Gastrocnemius medialis (tissue), 4 donors: ENCODE measurements at regions not wholly inside any gene's neighbourhood (a gene's known extent, or its start where the extent isn't known, plus 50 kb on each side); places are given as distances from the start of the nearest gene placed in this dataset.
A peak's percentile ranks its signal among the peaks of the same experiment; 100 is the strongest.

Source experiments
- ATAC-seq, 2 donors: fragments of 150-250 bp; one replicate each; pipeline ENCODE4 v1.9.1; 2016
- DNase-seq, 2 donors: peaks; one replicate each; pipeline ENCODE4 v3.0.0-alpha.2; 2019
- H3K27ac ChIP-seq, 4 donors: fragments of 200-600 bp; sonication (generic); 1 replicate in 1 of 4; 2 replicates in 3 of 4; pipeline ENCODE4 v1.5.1; 2016 to 2018; ENCODE audit warnings: mild to moderate bottlenecking in 2 of 4, moderate library complexity in 1 of 4
- H3K27me3 ChIP-seq, 3 donors: fragments of 200-600 bp; sonication (generic) in 2 of 3; 1 replicate in 1 of 3; 2 replicates in 2 of 3; pipeline versions ENCODE4 v1.5.1 to v1.6.0; 2016 to 2019; ENCODE audit warnings: mild to moderate bottlenecking in 1 of 3, moderate library complexity in 1 of 3
- H3K36me3 ChIP-seq, 2 donors: fragments of 200-600 bp; sonication (generic) in 1 of 2; one replicate each; pipeline ENCODE4 v1.5.1; 2017 to 2018
- H3K4me1 ChIP-seq, 2 donors: fragments of 200-600 bp; sonication (generic) in 1 of 2; one replicate each; pipeline ENCODE4 v1.5.1; 2016 to 2017; ENCODE audit warnings: mild to moderate bottlenecking in 2 of 2
- H3K4me3 ChIP-seq, 4 donors: fragments of 200-600 bp; sonication (generic) in 3 of 4; 1 replicate in 1 of 4; 2 replicates in 3 of 4; pipeline ENCODE4 v1.5.1; 2016 to 2019; ENCODE audit warnings: mild to moderate bottlenecking in 2 of 4
- H3K9me3 ChIP-seq, 3 donors: fragments of 200-600 bp; sonication (generic) in 2 of 3; 1 replicate in 1 of 3; 2 replicates in 2 of 3; pipeline ENCODE4 v1.5.1; 2016 to 2019
- CTCF ChIP-seq, 5 experiments: fragments of 450-650 bp in 3 of 5; fragments of 200-600 bp in 2 of 5; sonication (generic) in 2 of 5; IDR thresholded peaks in 4 of 5; conservative IDR thresholded peaks in 1 of 5; 1 replicate in 4 of 5; 2 replicates in 1 of 5; pipeline ENCODE4 v1.5.1; 2016 to 2019; ENCODE audit warnings: antibody characterized with exemption in 5 of 5, mild to moderate bottlenecking in 3 of 5, moderate library complexity in 3 of 5
- POLR2A ChIP-seq, 2 donors: fragments of 450-650 bp; IDR thresholded peaks; one replicate each; pipeline ENCODE4 v1.6.1; 2017; ENCODE audit warnings: antibody characterized with exemption in 2 of 2, mild to moderate bottlenecking in 2 of 2, moderate library complexity in 2 of 2
- in situ Hi-C, 4 donors: fragments of 200-750 bp; cut with MboI; loops; one replicate each; pipeline versions ENCODE4 v1.15.0 to v1.8.0; 2017; ENCODE audit warnings: low sequenced_read_pairs in 4 of 4
- intact Hi-C: fragments of 100-400 bp; cut with DNase I; formaldehyde crosslinking; loops from one replicate; pipeline ENCODE4 v1.15.1; 2023; ENCODE audit warnings: low total_unique reads

GRCh38 chr9:94165592-94166235 lies 81.5 kb downstream of the PTPDC1 start:
- in situ Hi-C loops = no loop called here
- H3K27me3 ChIP-seq = no peaks in the 10 kb centered on the region
- intact Hi-C loops = loop anchor here (2.0 to 10.0 kb wide), 4 partner anchors 25 to 1071 kb away; partner anchors contain the start of genes CARD19, FAM120A and FAM120AOS
- TF ChIP-seq CTCF (IDR thresholded peaks at IDR 0.05 in 4 of 5, conservative IDR thresholded peaks at IDR 0.05 in 1 of 5) = no peak
- no peak for TF ChIP-seq POLR2A (IDR thresholded peaks at IDR 0.05)
- no peaks in the 10 kb centered on the region for H3K36me3 ChIP-seq
- peaks cover 31 to 38% of the 10 kb centered on the region in 2 donors for H3K4me1 ChIP-seq
- H3K27ac ChIP-seq = peak overlapping the region; percentile 95 to 100 (median 99)
- DNase-seq (peak; percentile 98 to 99), ATAC-seq (peak; percentile 84 to 86)
- H3K4me3 ChIP-seq = peak overlapping the region; percentile 43 to 93 (median 68)
- no peaks in the 10 kb centered on the region for H3K9me3 ChIP-seq

- Histone ChIP-seq H3K27ac (peak overlapping the region; percentile 95 to 100 (median 99)), H3K36me3 (no peaks in the 10 kb centered on the region), H3K4me3 (peak overlapping the region; percentile 63 to 93 (median 73)), H3K9me3 (no peaks in the 10 kb centered on the region), H3K4me1 (peaks cover 38 to 45% of the 10 kb centered on the region in 2 donors), H3K27me3 (no peaks in the 10 kb centered on the region)
- DNase-seq = peak; percentile 98 to 99
- in situ Hi-C loops = no loop called here
- intact Hi-C loops = loop anchor here (5.0 to 10.0 kb wide), 3 partner anchors 208 to 1072 kb away; partner anchors contain the start of genes CARD19, FAM120A and FAM120AOS
- ATAC-seq = peak; percentile 79 to 85
- TF ChIP-seq CTCF (IDR thresholded peaks at IDR 0.05 in 4 of 5, conservative IDR thresholded peaks at IDR 0.05 in 1 of 5) (peak in 4 of 5 experiments; percentile 32 to 47 (median 42)), POLR2A (IDR thresholded peaks at IDR 0.05) (peak; percentile 99 to 100)
Observed at GRCh38 chr9:94166236-94166975, 82.1 kb downstream of the PTPDC1 start.

GRCh38 chr9:94166976-94167346 lies 82.7 kb downstream of the PTPDC1 start:
- peak overlapping the region; percentile 95 to 100 (median 99) for H3K27ac ChIP-seq
- intact Hi-C loops = loop anchor here (5.0 to 10.0 kb wide), 3 partner anchors 208 to 1072 kb away; partner anchors contain the start of genes CARD19, FAM120A and FAM120AOS
- peak overlapping the region; percentile 51 to 93 (median 68) for H3K4me3 ChIP-seq
- H3K9me3 ChIP-seq = no peaks in the 10 kb centered on the region
- no peak for DNase-seq
- in situ Hi-C loops = no loop called here
- H3K27me3 ChIP-seq = no peaks in the 10 kb centered on the region
- ATAC-seq = peak; percentile 47 to 54
- TF ChIP-seq POLR2A (IDR thresholded peaks at IDR 0.05) = peak; percentile 52 to 76
- TF ChIP-seq CTCF (IDR thresholded peaks at IDR 0.05 in 4 of 5, conservative IDR thresholded peaks at IDR 0.05 in 1 of 5) = peak in 1 of 5 experiments; percentile 8
- no peaks in the 10 kb centered on the region for H3K36me3 ChIP-seq
- peaks cover 43 to 50% of the 10 kb centered on the region in 2 donors for H3K4me1 ChIP-seq

- Histone ChIP-seq H3K9me3 (no peaks in the 10 kb centered on the region), H3K4me3 (peak overlapping the region; percentile 51 to 93 (median 68)), H3K27me3 (no peaks in the 10 kb centered on the region), H3K27ac (peak overlapping the region; percentile 95 to 100 (median 99)), H3K36me3 (no peaks in the 10 kb centered on the region), H3K4me1 (peaks cover 47 to 55% of the 10 kb centered on the region in 2 donors)
- DNase-seq (no peak), ATAC-seq (no peak)
- TF ChIP-seq POLR2A (IDR thresholded peaks at IDR 0.05) (no peak), CTCF (IDR thresholded peaks at IDR 0.05 in 4 of 5, conservative IDR thresholded peaks at IDR 0.05 in 1 of 5) (no peak)
- intact Hi-C loops = loop anchor here (5.0 to 10.0 kb wide), 3 partner anchors 207 to 1073 kb away; partner anchors contain the start of genes CARD19, FAM120A and FAM120AOS
- in situ Hi-C loops = no loop called here
Observed at GRCh38 chr9:94167376-94167890, 83.2 kb downstream of the PTPDC1 start.
